PC-9 (cell line): ENCODE measurements at regions not wholly inside any gene's neighbourhood (a gene's known extent, or its start where the extent isn't known, plus 50 kb on each side); places are given as distances from the start of the nearest gene placed in this dataset.

ENCODE experiments used
- BruUV-seq: library from RNA; stranded (reverse); fragments of 400-500 nt; replicated peaks from 2 replicates; lab custom pipeline; 2021; lab: Mats Ljungman, UMichigan
- CTCF ChIA-PET: fragments of 300-600 bp; sonication (Branson Sonifier 250); formaldehyde crosslinking; loops from one replicate; lab custom pipeline; 2022; ENCODE audit warnings: antibody characterized with exemption; lab: Charles Lee
- POLR2A ChIA-PET: fragments of 300-600 bp; sonication (Branson Sonifier 250); formaldehyde crosslinking; loops from one replicate; lab custom pipeline; 2022; ENCODE audit warnings: antibody characterized with exemption; ENCODE audit not compliant: unreplicated experiment; lab: Charles Lee
- DNase-seq, 2 experiments: peaks; one replicate each; pipeline versions ENCODE4 v3.0.0 to v3.0.0-alpha.2; 2015 to 2022; ENCODE audit warnings: mixed read lengths in 1 of 2
- H2AFZ ChIP-seq: fragments of 200-600 bp; sonication (generic); 2 replicates; pipeline ENCODE4 v1.8.1; 2017; ENCODE audit warnings: antibody characterized with exemption
- H3F3A ChIP-seq: fragments of 200-600 bp; sonication (generic); 2 replicates; pipeline ENCODE4 v1.8.1; 2017; ENCODE audit warnings: antibody characterized with exemption, mild to moderate bottlenecking, low read depth; ENCODE audit not compliant: insufficient read depth
- H3K27ac ChIP-seq: fragments of 200-600 bp; sonication (generic); 2 replicates; pipeline ENCODE4 v1.6.1; 2016; ENCODE audit warnings: mixed run types
- H3K27me3 ChIP-seq: fragments of 200-600 bp; sonication (generic); 2 replicates; pipeline ENCODE4 v1.6.1; 2016; ENCODE audit warnings: low read depth, mixed run types; ENCODE audit not compliant: insufficient read depth
- H3K36me3 ChIP-seq: fragments of 200-600 bp; sonication (generic); 2 replicates; pipeline ENCODE4 v1.6.1; 2016; ENCODE audit warnings: low read depth, mixed run types
- H3K4me1 ChIP-seq: fragments of 200-600 bp; sonication (generic); replicated peaks from 2 replicates; pipeline ENCODE4 v1.6.1; 2016; ENCODE audit warnings: mixed run types; ENCODE audit not compliant: insufficient read depth
- H3K4me2 ChIP-seq: fragments of 200-600 bp; sonication (generic); 2 replicates; pipeline ENCODE4 v1.6.1; 2017; ENCODE audit warnings: mixed run types
- H3K4me3 ChIP-seq: fragments of 200-600 bp; sonication (generic); 2 replicates; pipeline ENCODE4 v1.6.1; 2016; ENCODE audit warnings: mixed run types
- H3K79me2 ChIP-seq: fragments of 200-600 bp; sonication (generic); 2 replicates; pipeline ENCODE4 v1.6.1; 2017; ENCODE audit warnings: low read depth, mixed run types
- H3K9me2 ChIP-seq: fragments of 200-600 bp; sonication (generic); 2 replicates; pipeline ENCODE4 v1.8.1; 2017; ENCODE audit warnings: mild to moderate bottlenecking; ENCODE audit not compliant: insufficient read depth
- H3K9me3 ChIP-seq: fragments of 200-600 bp; sonication (generic); 2 replicates; pipeline ENCODE4 v1.8.1; 2016; ENCODE audit warnings: low read depth; ENCODE audit not compliant: insufficient read depth
- H4K20me1 ChIP-seq: fragments of 200-600 bp; sonication (generic); 2 replicates; pipeline ENCODE4 v1.8.1; 2017; ENCODE audit not compliant: insufficient read depth
- CTCF ChIP-seq: fragments of 200-600 bp; sonication (generic); conservative IDR thresholded peaks from 2 replicates; pipeline ENCODE4 v1.6.1; 2017; ENCODE audit warnings: mixed run types, antibody characterized with exemption, mild to moderate bottlenecking, moderate library complexity
- EZH2 ChIP-seq: fragments of 200-600 bp; sonication (generic); IDR thresholded peaks from 2 replicates; pipeline ENCODE4 v1.8.0; 2017; ENCODE audit warnings: antibody characterized with exemption, low read depth
- intact Hi-C: fragments of 100-400 bp; cut with micrococcal nuclease; formaldehyde crosslinking; loops from one replicate; pipeline ENCODE4 v1.10.0; 2022; ENCODE audit not compliant: unreplicated experiment

GRCh38 chr5:174454890-174455289, 269.5 kb upstream of the MSX2 start:
- ChIA-PET POLR2A (no interaction called here), CTCF (no interaction called here)
- TF ChIP-seq EZH2 (no peak), CTCF (no peak)
- no peaks in the 10 kb centered on the region for H3F3A ChIP-seq
- no peaks in the 10 kb centered on the region for H4K20me1 ChIP-seq
- H3K4me2 ChIP-seq: no peak overlapping the region
- no peak overlapping the region for H2AFZ ChIP-seq
- H3K36me3 ChIP-seq: no peaks in the 10 kb centered on the region
- no peak overlapping the region for H3K4me3 ChIP-seq
- no TSS peak for BruUV-seq
- no peak for DNase-seq
- no peak overlapping the region for H3K27ac ChIP-seq
- intact Hi-C loops: no loop called here
- H3K4me1 ChIP-seq: 0 out of 2 replicates have a peak, but pooled peaks cover 3% of the 10 kb centered on the region
- no peaks in the 10 kb centered on the region for H3K79me2 ChIP-seq
- H3K9me2 ChIP-seq: no peaks in the 10 kb centered on the region
- peaks cover 17% of the 10 kb centered on the region for H3K27me3 ChIP-seq
- no peaks in the 10 kb centered on the region for H3K9me3 ChIP-seq

- ChIA-PET POLR2A (no interaction called here), CTCF (no interaction called here)
- H3K4me3 ChIP-seq: no peak overlapping the region
- DNase-seq: no peak
- BruUV-seq: no TSS peak
- H3F3A ChIP-seq: no peaks in the 10 kb centered on the region
- H3K4me1 ChIP-seq: 0 out of 2 replicates have a peak, but pooled peaks cover 6% of the 10 kb centered on the region
- no peaks in the 10 kb centered on the region for H3K9me2 ChIP-seq
- H3K27ac ChIP-seq: no peak overlapping the region
- intact Hi-C loops: no loop called here
- H4K20me1 ChIP-seq: no peaks in the 10 kb centered on the region
- no peak overlapping the region for H3K4me2 ChIP-seq
- H2AFZ ChIP-seq: no peak overlapping the region
- no peaks in the 10 kb centered on the region for H3K9me3 ChIP-seq
- H3K36me3 ChIP-seq: no peaks in the 10 kb centered on the region
- no peaks in the 10 kb centered on the region for H3K79me2 ChIP-seq
- peaks cover 17% of the 10 kb centered on the region for H3K27me3 ChIP-seq
- no peak for TF ChIP-seq CTCF
- no peak for TF ChIP-seq EZH2
Observed at GRCh38 chr5:174455301-174455700, 269.1 kb upstream of the MSX2 start.

GRCh38 chr5:174457141-174457678, 267.2 kb upstream of the MSX2 start:
- H3K36me3 ChIP-seq: no peaks in the 10 kb centered on the region
- H3K27ac ChIP-seq: no peak overlapping the region
- no peak overlapping the region for H3K4me3 ChIP-seq
- intact Hi-C loops: no loop called here
- POLR2A ChIA-PET: no interaction called here
- CTCF ChIA-PET: no interaction called here
- no peak for DNase-seq
- H3K4me2 ChIP-seq: no peak overlapping the region
- peaks cover 17% of the 10 kb centered on the region for H3K27me3 ChIP-seq
- H3K9me3 ChIP-seq: no peaks in the 10 kb centered on the region
- H3F3A ChIP-seq: no peaks in the 10 kb centered on the region
- no TSS peak for BruUV-seq
- H4K20me1 ChIP-seq: no peaks in the 10 kb centered on the region
- H3K4me1 ChIP-seq: 0 out of 2 replicates have a peak, but pooled peaks cover 6% of the 10 kb centered on the region
- H3K79me2 ChIP-seq: no peaks in the 10 kb centered on the region
- TF ChIP-seq CTCF (no peak), EZH2 (no peak)
- no peak overlapping the region for H2AFZ ChIP-seq
- no peaks in the 10 kb centered on the region for H3K9me2 ChIP-seq
